A673 (cell line): ENCODE measurements at regions not wholly inside any gene's neighbourhood (a gene's known extent, or its start where the extent isn't known, plus 50 kb on each side); places are given as distances from the start of the nearest gene placed in this dataset.

Source experiments
- EZH2 ChIP-seq: fragments of 200-600 bp; sonication (generic); IDR thresholded peaks from 2 replicates; pipeline ENCODE4 v1.6.1; 2017; ENCODE audit warnings: borderline replicate concordance, low read depth, mild to moderate bottlenecking, mixed read lengths, antibody characterized with exemption, low read length; ENCODE audit not compliant: poor library complexity, severe bottlenecking
- TF ChIP-seq, protein P1 (sequence below): fragments of 300-800, 200-600 bp; sonication (generic); conservative IDR thresholded peaks from 2 replicates; pipeline ENCODE4 v1.5.1; 2017; ENCODE audit warnings: low read depth, mild to moderate bottlenecking, antibody characterized with exemption, low read length, moderate library complexity, mixed read lengths

DNA sequence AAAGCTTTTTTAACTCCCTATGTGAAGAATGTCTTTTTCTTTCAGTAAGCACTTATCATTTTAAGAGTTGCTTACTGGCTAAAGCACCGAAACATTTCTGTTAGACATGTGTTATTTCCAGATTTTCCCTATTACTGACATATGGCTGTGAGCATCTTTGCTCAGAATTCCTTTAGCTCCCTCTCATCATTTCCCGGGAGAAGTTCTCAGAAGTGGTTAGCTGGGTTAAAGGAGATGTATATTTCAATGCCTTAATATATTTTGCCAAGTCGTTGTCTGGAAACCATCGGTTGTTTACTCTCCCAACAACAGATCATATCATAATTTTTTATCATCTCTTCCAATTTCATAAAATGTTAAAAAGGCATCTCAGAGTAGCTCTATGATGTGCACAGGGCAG lies 396.5 kb downstream of the OCA2 start:
- TF ChIP-seq, protein P1, sequence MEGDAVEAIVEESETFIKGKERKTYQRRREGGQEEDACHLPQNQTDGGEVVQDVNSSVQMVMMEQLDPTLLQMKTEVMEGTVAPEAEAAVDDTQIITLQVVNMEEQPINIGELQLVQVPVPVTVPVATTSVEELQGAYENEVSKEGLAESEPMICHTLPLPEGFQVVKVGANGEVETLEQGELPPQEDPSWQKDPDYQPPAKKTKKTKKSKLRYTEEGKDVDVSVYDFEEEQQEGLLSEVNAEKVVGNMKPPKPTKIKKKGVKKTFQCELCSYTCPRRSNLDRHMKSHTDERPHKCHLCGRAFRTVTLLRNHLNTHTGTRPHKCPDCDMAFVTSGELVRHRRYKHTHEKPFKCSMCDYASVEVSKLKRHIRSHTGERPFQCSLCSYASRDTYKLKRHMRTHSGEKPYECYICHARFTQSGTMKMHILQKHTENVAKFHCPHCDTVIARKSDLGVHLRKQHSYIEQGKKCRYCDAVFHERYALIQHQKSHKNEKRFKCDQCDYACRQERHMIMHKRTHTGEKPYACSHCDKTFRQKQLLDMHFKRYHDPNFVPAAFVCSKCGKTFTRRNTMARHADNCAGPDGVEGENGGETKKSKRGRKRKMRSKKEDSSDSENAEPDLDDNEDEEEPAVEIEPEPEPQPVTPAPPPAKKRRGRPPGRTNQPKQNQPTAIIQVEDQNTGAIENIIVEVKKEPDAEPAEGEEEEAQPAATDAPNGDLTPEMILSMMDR = no peak
- no peak for TF ChIP-seq EZH2
